IMR-90 (cell line): ENCODE measurements at regions not wholly inside any gene's neighbourhood (a gene's known extent, or its start where the extent isn't known, plus 50 kb on each side); places are given as distances from the start of the nearest gene placed in this dataset.

Experiments used
- ATAC-seq: fragments of 200-7000 bp; cut with Tn5 transposase; 2 replicates; pipeline ENCODE4 v1.9.1; 2020; ENCODE audit warnings: low read depth, mild to moderate bottlenecking, moderate library complexity
- BruUV-seq: library from RNA; stranded (reverse); fragments of 400-500 nt; replicated peaks from 2 replicates; lab custom pipeline; 2021; lab: Mats Ljungman, UMichigan
- CTCF ChIA-PET: fragments of 300-600 bp; formaldehyde crosslinking; extraction: SDS; loops from one replicate; lab custom pipeline; 2021; ENCODE audit warnings: antibody characterized with exemption; lab: Yijun Ruan, JAX
- POLR2A ChIA-PET: fragments of 300-600 bp; sonication (Branson Sonifier 250); formaldehyde crosslinking; loops from one replicate; lab custom pipeline; 2022; ENCODE audit warnings: antibody characterized with exemption; ENCODE audit not compliant: unreplicated experiment; lab: Charles Lee
- DNase-seq: peaks from one replicate; pipeline ENCODE4 v3.0.0; 2013
- H2AFZ ChIP-seq: replicated peaks from 2 replicates; pipeline ENCODE3; 2013; ENCODE audit warnings: low read length, mild to moderate bottlenecking; ENCODE audit not compliant: poor library complexity
- H2AK5ac ChIP-seq: 2 replicates; pipeline ENCODE4 v1.6.1; 2013; ENCODE audit warnings: low read depth, low read length, inconsistent platforms
- H2AK9ac ChIP-seq: replicated peaks from 2 replicates; pipeline ENCODE3; 2013; ENCODE audit warnings: mild to moderate bottlenecking, low read depth, low read length, moderate library complexity; ENCODE audit not compliant: poor library complexity
- H2BK120ac ChIP-seq: 2 replicates; pipeline ENCODE4 v1.6.1; 2013; ENCODE audit warnings: low read depth, low read length, inconsistent platforms
- H2BK15ac ChIP-seq: 3 replicates; pipeline ENCODE4 v1.6.1; 2013; ENCODE audit warnings: low read depth, low read length, inconsistent platforms
- H2BK20ac ChIP-seq: 2 replicates; pipeline ENCODE4 v1.6.1; 2013; ENCODE audit warnings: low read depth, mild to moderate bottlenecking, inconsistent platforms, low read length, moderate library complexity
- H2BK5ac ChIP-seq: 2 replicates; pipeline ENCODE4 v1.6.1; 2013; ENCODE audit warnings: mild to moderate bottlenecking, low read depth, low read length, inconsistent platforms; ENCODE audit not compliant: poor library complexity, severe bottlenecking
- H3K14ac ChIP-seq: replicated peaks from 2 replicates; pipeline ENCODE4 v1.6.1; 2013; ENCODE audit warnings: low read depth, low read length, inconsistent platforms
- H3K18ac ChIP-seq: 2 replicates; pipeline ENCODE4 v1.6.1; 2013; ENCODE audit warnings: low read depth, low read length, control low read depth
- H3K23ac ChIP-seq: 2 replicates; pipeline ENCODE4 v1.6.1; 2013; ENCODE audit warnings: low read depth, low read length, inconsistent platforms
- H3K27ac ChIP-seq: 2 replicates; pipeline ENCODE4 v1.5.1; 2013; ENCODE audit warnings: mild to moderate bottlenecking, control low read depth, low read length; ENCODE audit not compliant: insufficient read depth
- H3K27me3 ChIP-seq: 2 replicates; pipeline ENCODE4 v1.6.1; 2013; ENCODE audit warnings: low read length; ENCODE audit not compliant: control insufficient read depth, insufficient read depth
- H3K36me3 ChIP-seq: 2 replicates; pipeline ENCODE4 v1.6.1; 2013; ENCODE audit warnings: low read length, mixed read lengths; ENCODE audit not compliant: control insufficient read depth, insufficient read depth
- H3K4ac ChIP-seq: 2 replicates; pipeline ENCODE4 v1.6.1; 2013; ENCODE audit warnings: low read depth, low read length, inconsistent platforms
- H3K4me1 ChIP-seq: 2 replicates; pipeline ENCODE4 v1.6.1; 2013; ENCODE audit warnings: low read length, mixed read lengths; ENCODE audit not compliant: control insufficient read depth, insufficient read depth
- H3K4me2 ChIP-seq: 2 replicates; pipeline ENCODE4 v1.6.1; 2013; ENCODE audit warnings: low read depth, mild to moderate bottlenecking, control low read depth, low read length, moderate library complexity
- H3K4me3 ChIP-seq: 2 replicates; pipeline ENCODE4 v1.5.1; 2013; ENCODE audit warnings: low read depth, mild to moderate bottlenecking, control low read depth, low read length, moderate library complexity; ENCODE audit not compliant: insufficient read depth
- H3K56ac ChIP-seq: 2 replicates; pipeline ENCODE4 v1.6.1; 2013; ENCODE audit warnings: low read length, inconsistent platforms; ENCODE audit not compliant: insufficient read depth; ENCODE audit errors: extremely low read depth
- H3K79me1 ChIP-seq, 2 experiments: 2 replicates each; pipeline ENCODE4 v1.6.1; 2013; ENCODE audit warnings: low read length in 2 of 2, inconsistent platforms in 1 of 2, low read depth in 1 of 2
- H3K9ac ChIP-seq: 2 replicates; pipeline ENCODE4 v1.6.1; 2013; ENCODE audit warnings: low read depth, low read length, control low read depth
- H3K9me1 ChIP-seq: 2 replicates; pipeline ENCODE4 v1.6.1; 2013; ENCODE audit warnings: low read length, inconsistent platforms; ENCODE audit not compliant: insufficient read depth
- H3K9me3 ChIP-seq: 2 replicates; pipeline ENCODE4 v1.6.1; 2013; ENCODE audit warnings: low read length; ENCODE audit not compliant: control insufficient read depth, insufficient read depth
- H4K20me1 ChIP-seq: 2 replicates; pipeline ENCODE4 v1.6.1; 2013; ENCODE audit warnings: low read length, inconsistent platforms; ENCODE audit not compliant: insufficient read depth
- H4K5ac ChIP-seq: 2 replicates; pipeline ENCODE4 v1.6.1; 2013; ENCODE audit warnings: mild to moderate bottlenecking, low read depth, low read length, control low read depth
- H4K8ac ChIP-seq, 2 experiments: 2 replicates each; pipeline ENCODE4 v1.6.1; 2013; ENCODE audit warnings: low read depth in 2 of 2, low read length in 2 of 2, control low read depth in 1 of 2, inconsistent platforms in 1 of 2
- H4K91ac ChIP-seq: 2 replicates; pipeline ENCODE4 v1.6.1; 2013; ENCODE audit warnings: low read depth, low read length, inconsistent platforms; ENCODE audit not compliant: insufficient read depth
- CEBPB ChIP-seq: IDR thresholded peaks from 2 replicates; pipeline ENCODE4 v1.6.1; 2012; ENCODE audit warnings: low read depth, low read length, improper control_type of control experiment
- MAFK ChIP-seq: IDR thresholded peaks from 2 replicates; pipeline ENCODE4 v1.6.1; 2012; ENCODE audit warnings: low read depth, low read length, improper control_type of control experiment
- MXI1 ChIP-seq: IDR thresholded peaks from 2 replicates; pipeline ENCODE4 v1.6.1; 2012; ENCODE audit warnings: low read depth, mild to moderate bottlenecking, low read length, moderate library complexity, borderline replicate concordance
- RAD21 ChIP-seq: IDR thresholded peaks from 2 replicates; pipeline ENCODE4 v1.6.1; 2012; ENCODE audit warnings: low read length, improper control_type of control experiment
- RCOR1 ChIP-seq: IDR thresholded peaks from 2 replicates; pipeline ENCODE4 v1.6.1; 2012; ENCODE audit warnings: mild to moderate bottlenecking, low read length, improper control_type of control experiment; ENCODE audit not compliant: insufficient replicate concordance
- WGBS, 2 experiments: methylation state at CpG; one replicate each; pipeline versions ENCODE4 v1.1.5 to v1.1.7; 2013; ENCODE audit warnings: missing lambda C conversion rate in 2 of 2; ENCODE audit not compliant: insufficient read length in 1 of 2; ENCODE audit errors: extremely low coverage in 2 of 2; 5-methylcytosine and 5-hydroxymethylcytosine counted together
- dilution Hi-C: fragments of 300-500 bp; cut with HindIII; formaldehyde crosslinking; loops from one replicate; pipeline ENCODE4 v1.14.3; 2018; ENCODE audit warnings: low sequenced_read_pairs; ENCODE audit not compliant: unreplicated experiment
- in situ Hi-C: fragments of 300-500 bp; cut with MboI; formaldehyde crosslinking; loops from 3 replicates; pipeline ENCODE4 v1.14.3; 2019; ENCODE audit warnings: low sequenced_read_pairs, inconsistent platforms, mixed read lengths
- intact Hi-C: fragments of 100-400 bp; cut with micrococcal nuclease; formaldehyde crosslinking; loops from 2 replicates; pipeline ENCODE4 v1.10.0; 2022

DNA sequence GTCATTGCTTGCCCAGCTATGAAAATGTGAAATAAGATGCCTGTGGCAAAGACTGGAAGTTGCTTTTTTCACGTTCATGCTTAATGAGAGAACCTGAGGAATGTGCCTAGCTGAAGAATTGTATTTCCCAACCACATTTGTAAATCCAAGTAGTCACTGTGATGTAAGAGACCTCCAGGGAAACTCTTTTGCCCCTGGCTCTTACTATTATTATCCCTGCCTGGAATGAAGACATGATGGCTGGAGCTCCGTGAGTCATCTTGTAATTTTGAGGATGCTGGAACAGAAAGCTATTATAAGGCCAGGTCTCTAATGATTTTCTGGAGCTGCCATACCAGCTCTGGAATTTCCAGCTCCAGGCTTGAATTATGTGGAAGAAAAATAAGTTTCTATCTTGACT, 894.3 kb downstream of the DIAPH3 start:
- Histone ChIP-seq H3K56ac (no peak overlapping the region), H2BK5ac (no peak overlapping the region), H4K8ac (no peak overlapping the region), H3K79me1 (no peaks in the 10 kb centered on the region), H3K27ac (no peak overlapping the region), H2BK15ac (no peak overlapping the region), H3K14ac (no peak overlapping the region), H3K9me3 (no peaks in the 10 kb centered on the region), H3K4ac (no peak overlapping the region), H3K4me3 (no peak overlapping the region), H4K20me1 (no peaks in the 10 kb centered on the region), H2BK120ac (no peak overlapping the region), H3K36me3 (no peaks in the 10 kb centered on the region), H4K91ac (no peak overlapping the region), H3K9me1 (no peaks in the 10 kb centered on the region), H4K5ac (no peak overlapping the region), H3K23ac (no peak overlapping the region), H2AK9ac (no peak overlapping the region), H2AK5ac (no peak overlapping the region), H2AFZ (no peak overlapping the region), H3K4me1 (no peaks in the 10 kb centered on the region), H3K18ac (no peak overlapping the region), H3K27me3 (no peaks in the 10 kb centered on the region), H3K4me2 (no peak overlapping the region), H2BK20ac (no peak overlapping the region), H3K9ac (no peak overlapping the region)
- DNase-seq (peak; percentile 72), ATAC-seq (no peak)
- intact Hi-C loops = no loop called here
- ChIA-PET CTCF (interaction anchor here (0.6 kb wide), 1 partner anchor 125 kb away, joined by 4 read pairs; no protein-coding TSS in a partner anchor), POLR2A (no interaction called here)
- BruUV-seq = no TSS peak
- TF ChIP-seq CEBPB (peak; percentile 57; the same call in 1 of the 2 replicates), RAD21 (no peak), MXI1 (no peak), MAFK (no peak), RCOR1 (no peak)
- in situ Hi-C loops = no loop called here
- no CpG with 5 or more reads among the region's 2 CpGs for WGBS, 2 experiments
- dilution Hi-C loops = no loop called here
